MM.1S (cell line): ENCODE measurements at regions not wholly inside any gene's neighbourhood (a gene's known extent, or its start where the extent isn't known, plus 50 kb on each side); places are given as distances from the start of the nearest gene placed in this dataset.
A peak's percentile ranks its signal among the peaks of the same experiment; 100 is the strongest.

Experiments used
- DNase-seq: peaks from one replicate; pipeline ENCODE4 v3.0.0-alpha.2; 2015
- H2AFZ ChIP-seq: fragments of 300-600 bp; sonication (generic); 2 replicates; pipeline ENCODE4 v1.6.0; 2016; ENCODE audit warnings: antibody characterized with exemption, low read length
- H3F3A ChIP-seq: fragments of 300-600 bp; sonication (generic); 2 replicates; pipeline ENCODE4 v1.6.1; 2016; ENCODE audit warnings: mild to moderate bottlenecking, antibody characterized with exemption, low read length, moderate library complexity, mixed read lengths; ENCODE audit not compliant: insufficient read depth
- H3K27ac ChIP-seq: fragments of 300-600 bp; sonication (generic); 2 replicates; pipeline ENCODE4 v1.5.1; 2016; ENCODE audit warnings: mild to moderate bottlenecking, low read length
- H3K27me3 ChIP-seq: fragments of 300-600 bp; sonication (generic); replicated peaks from 2 replicates; pipeline ENCODE4 v1.6.0; 2016; ENCODE audit warnings: low read length; ENCODE audit not compliant: insufficient read depth
- H3K36me3 ChIP-seq: fragments of 300-600 bp; sonication (generic); replicated peaks from 2 replicates; pipeline ENCODE4 v1.6.1; 2016; ENCODE audit warnings: mild to moderate bottlenecking, low read length, mixed read lengths; ENCODE audit not compliant: insufficient read depth
- H3K4me1 ChIP-seq: fragments of 300-600 bp; sonication (generic); 2 replicates; pipeline ENCODE4 v1.6.1; 2016; ENCODE audit warnings: low read length, mixed read lengths
- H3K4me2 ChIP-seq: fragments of 300-600 bp; sonication (generic); 2 replicates; pipeline ENCODE4 v1.6.0; 2016; ENCODE audit warnings: low read depth, low read length
- H3K4me3 ChIP-seq: fragments of 300-600 bp; sonication (generic); 2 replicates; pipeline ENCODE4 v1.5.1; 2016; ENCODE audit warnings: low read length, mixed read lengths
- H3K79me2 ChIP-seq: fragments of 300-600 bp; sonication (generic); 2 replicates; pipeline ENCODE4 v1.6.1; 2016; ENCODE audit warnings: mixed run types, low read length, mixed read lengths
- H3K9ac ChIP-seq: fragments of 300-600 bp; sonication (generic); 2 replicates; pipeline ENCODE4 v1.6.1; 2016; ENCODE audit warnings: low read length, mixed read lengths
- H3K9me2 ChIP-seq: fragments of 300-600 bp; sonication (generic); replicated peaks from 2 replicates; pipeline ENCODE4 v1.6.1; 2016; ENCODE audit warnings: mild to moderate bottlenecking, low read length, mixed read lengths; ENCODE audit not compliant: insufficient read depth
- H3K9me3 ChIP-seq: fragments of 300-600 bp; sonication (generic); replicated peaks from 2 replicates; pipeline ENCODE4 v1.6.1; 2016; ENCODE audit warnings: mild to moderate bottlenecking, low read length, mixed read lengths; ENCODE audit not compliant: insufficient read depth
- H4K20me1 ChIP-seq: fragments of 300-600 bp; sonication (generic); 2 replicates; pipeline ENCODE4 v1.6.1; 2016; ENCODE audit warnings: mild to moderate bottlenecking, low read length, moderate library complexity, mixed read lengths; ENCODE audit not compliant: insufficient read depth
- EZH2 ChIP-seq: fragments of 300-600 bp; sonication (generic); optimal IDR thresholded peaks from 2 replicates; pipeline ENCODE3; 2017; ENCODE audit warnings: low read depth, mild to moderate bottlenecking, antibody characterized with exemption, low read length, mixed read lengths
- EZH2phosphoT487 ChIP-seq: fragments of 300-600 bp; sonication (generic); IDR thresholded peaks from 2 replicates; pipeline ENCODE4 v1.6.1; 2018; ENCODE audit warnings: antibody characterized with exemption, low read length
- TF ChIP-seq, protein P1 (sequence below): fragments of 300-600 bp; sonication (generic); IDR thresholded peaks from 2 replicates; pipeline ENCODE4 v1.5.1; 2016; ENCODE audit warnings: antibody characterized with exemption, low read length, mixed read lengths

- no peak overlapping the region for H3K4me2 ChIP-seq
- H3K9me3 ChIP-seq, result no peaks in the 10 kb centered on the region
- no peak overlapping the region for H2AFZ ChIP-seq
- peaks cover 5% of the 10 kb centered on the region; the same call in 1 of the 2 replicates for H3F3A ChIP-seq
- H3K27ac ChIP-seq, result no peak overlapping the region
- H3K4me3 ChIP-seq, result no peak overlapping the region
- H3K9ac ChIP-seq, result no peak overlapping the region
- no peak for DNase-seq
- TF ChIP-seq EZH2phosphoT487, result no peak
- TF ChIP-seq EZH2, result no peak
- TF ChIP-seq, protein P1, sequence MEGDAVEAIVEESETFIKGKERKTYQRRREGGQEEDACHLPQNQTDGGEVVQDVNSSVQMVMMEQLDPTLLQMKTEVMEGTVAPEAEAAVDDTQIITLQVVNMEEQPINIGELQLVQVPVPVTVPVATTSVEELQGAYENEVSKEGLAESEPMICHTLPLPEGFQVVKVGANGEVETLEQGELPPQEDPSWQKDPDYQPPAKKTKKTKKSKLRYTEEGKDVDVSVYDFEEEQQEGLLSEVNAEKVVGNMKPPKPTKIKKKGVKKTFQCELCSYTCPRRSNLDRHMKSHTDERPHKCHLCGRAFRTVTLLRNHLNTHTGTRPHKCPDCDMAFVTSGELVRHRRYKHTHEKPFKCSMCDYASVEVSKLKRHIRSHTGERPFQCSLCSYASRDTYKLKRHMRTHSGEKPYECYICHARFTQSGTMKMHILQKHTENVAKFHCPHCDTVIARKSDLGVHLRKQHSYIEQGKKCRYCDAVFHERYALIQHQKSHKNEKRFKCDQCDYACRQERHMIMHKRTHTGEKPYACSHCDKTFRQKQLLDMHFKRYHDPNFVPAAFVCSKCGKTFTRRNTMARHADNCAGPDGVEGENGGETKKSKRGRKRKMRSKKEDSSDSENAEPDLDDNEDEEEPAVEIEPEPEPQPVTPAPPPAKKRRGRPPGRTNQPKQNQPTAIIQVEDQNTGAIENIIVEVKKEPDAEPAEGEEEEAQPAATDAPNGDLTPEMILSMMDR, result no peak
- peaks cover 20% of the 10 kb centered on the region for H3K79me2 ChIP-seq
- 0 out of 2 replicates have a peak, but pooled peaks cover 3% of the 10 kb centered on the region for H3K4me1 ChIP-seq
- H4K20me1 ChIP-seq, result no peaks in the 10 kb centered on the region
- H3K36me3 ChIP-seq, result no peaks in the 10 kb centered on the region
- H3K9me2 ChIP-seq, result no peaks in the 10 kb centered on the region
- no peaks in the 10 kb centered on the region for H3K27me3 ChIP-seq
These were observed 644.5 kb upstream of the DIPK2B start for GRCh38 chrX:45845142-45845541.

GRCh38 chrX:45843518-45843917 lies 642.8 kb upstream of the DIPK2B start:
- no peaks in the 10 kb centered on the region for H3K4me1 ChIP-seq
- H3K79me2 ChIP-seq, result peaks cover 12% of the 10 kb centered on the region
- H3K4me2 ChIP-seq, result no peak overlapping the region
- no peak overlapping the region for H2AFZ ChIP-seq
- no peak overlapping the region for H3K9ac ChIP-seq
- H3K9me2 ChIP-seq, result no peaks in the 10 kb centered on the region
- no peaks in the 10 kb centered on the region for H3F3A ChIP-seq
- no peak overlapping the region for H3K4me3 ChIP-seq
- H3K27me3 ChIP-seq, result no peaks in the 10 kb centered on the region
- peak; percentile 14 for DNase-seq
- no peaks in the 10 kb centered on the region for H3K36me3 ChIP-seq
- H4K20me1 ChIP-seq, result no peaks in the 10 kb centered on the region
- H3K27ac ChIP-seq, result no peak overlapping the region
- no peaks in the 10 kb centered on the region for H3K9me3 ChIP-seq
- TF ChIP-seq EZH2phosphoT487 (no peak), EZH2 (no peak)
- TF ChIP-seq, protein P1, result peak; percentile 30; the same call in 1 of the 2 replicates

GRCh38 chrX:45842926-45843315 lies 642.2 kb upstream of the DIPK2B start:
- peaks cover 8% of the 10 kb centered on the region; the same call in 1 of the 2 replicates for H3K79me2 ChIP-seq
- H3K9me3 ChIP-seq, result no peaks in the 10 kb centered on the region
- H3K9ac ChIP-seq, result no peak overlapping the region
- no peak for DNase-seq
- TF ChIP-seq EZH2phosphoT487, result no peak
- no peak overlapping the region for H3K27ac ChIP-seq
- H3K4me1 ChIP-seq, result no peaks in the 10 kb centered on the region
- H2AFZ ChIP-seq, result no peak overlapping the region
- no peaks in the 10 kb centered on the region for H3K27me3 ChIP-seq
- no peaks in the 10 kb centered on the region for H3F3A ChIP-seq
- no peak overlapping the region for H3K4me3 ChIP-seq
- H3K9me2 ChIP-seq, result no peaks in the 10 kb centered on the region
- no peaks in the 10 kb centered on the region for H3K36me3 ChIP-seq
- no peak overlapping the region for H3K4me2 ChIP-seq
- H4K20me1 ChIP-seq, result no peaks in the 10 kb centered on the region

DNA sequence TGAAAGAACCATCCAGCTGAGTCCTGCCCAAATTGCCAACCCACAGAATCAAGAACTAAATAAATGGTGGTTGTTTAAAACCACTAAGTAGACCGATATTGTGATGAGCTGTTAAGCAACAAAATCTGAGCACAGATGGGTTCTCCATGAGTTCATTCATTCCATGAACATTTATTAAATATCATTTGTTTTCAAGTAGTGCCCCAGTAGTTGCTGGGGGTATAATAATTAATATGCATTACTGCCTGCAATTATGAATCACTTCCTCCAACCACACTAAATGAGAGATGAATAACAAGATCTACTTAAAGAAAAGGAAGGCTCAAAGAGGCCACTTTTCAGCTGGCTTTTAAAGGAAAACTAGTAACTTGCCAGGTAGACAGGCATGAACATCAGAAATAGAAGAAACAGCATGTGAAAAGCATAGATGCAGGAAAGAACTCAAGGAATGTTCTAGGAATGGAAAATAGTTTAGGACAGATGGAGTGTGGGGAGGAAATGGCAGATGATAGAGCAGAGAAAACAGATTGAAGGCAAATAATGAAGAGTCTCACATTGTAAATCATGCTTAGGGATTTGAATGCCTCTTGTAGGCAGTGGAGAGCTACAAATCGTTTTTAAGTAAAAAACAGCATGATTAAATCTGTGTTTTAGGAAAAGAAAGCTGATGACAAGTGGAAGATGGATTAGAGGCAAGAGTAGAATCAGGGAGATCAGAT lies 641.7 kb upstream of the DIPK2B start:
- DNase-seq, result no peak
- no peaks in the 10 kb centered on the region for H3K4me1 ChIP-seq
- TF ChIP-seq EZH2 (no peak), EZH2phosphoT487 (no peak)
- TF ChIP-seq, protein P1, result no peak

More for the DNA sequence above, 641.7 kb upstream of the DIPK2B start:
- no peaks in the 10 kb centered on the region for H3K36me3 ChIP-seq
- no peak overlapping the region for H3K4me3 ChIP-seq
- no peak overlapping the region for H3K27ac ChIP-seq
- H3K9me2 ChIP-seq, result no peaks in the 10 kb centered on the region
- H3K9ac ChIP-seq, result no peak overlapping the region
- H3K27me3 ChIP-seq, result no peaks in the 10 kb centered on the region
- no peaks in the 10 kb centered on the region for H3K9me3 ChIP-seq
- no peak overlapping the region for H2AFZ ChIP-seq
- H4K20me1 ChIP-seq, result no peaks in the 10 kb centered on the region
- H3F3A ChIP-seq, result no peaks in the 10 kb centered on the region
- no peak overlapping the region for H3K4me2 ChIP-seq
- H3K79me2 ChIP-seq, result peaks cover 7% of the 10 kb centered on the region; the same call in 1 of the 2 replicates
